Muscle of leg (tissue), 3 donors: ENCODE measurements at regions not wholly inside any gene's neighbourhood (a gene's known extent, or its start where the extent isn't known, plus 50 kb on each side); places are given as distances from the start of the nearest gene placed in this dataset.

Source experiments
- DNase-seq: peaks from one replicate; pipeline ENCODE4 v3.0.0; 2013
- H3K27ac ChIP-seq: one replicate; pipeline ENCODE4 v1.5.1; 2013; ENCODE audit warnings: mild to moderate bottlenecking, low read length, control low read depth
- H3K27me3 ChIP-seq: one replicate; pipeline ENCODE4 v1.6.1; 2013; ENCODE audit warnings: low read length; ENCODE audit not compliant: control insufficient read depth, insufficient read depth
- H3K36me3 ChIP-seq: one replicate; pipeline ENCODE4 v1.6.1; 2013; ENCODE audit warnings: low read length; ENCODE audit not compliant: control insufficient read depth, insufficient read depth
- H3K4me1 ChIP-seq: one replicate; pipeline ENCODE4 v1.6.1; 2013; ENCODE audit warnings: low read length; ENCODE audit not compliant: control insufficient read depth, insufficient read depth
- H3K4me3 ChIP-seq: one replicate; pipeline ENCODE4 v1.5.1; 2013; ENCODE audit warnings: low read length, control low read depth
- H3K9me3 ChIP-seq: replicated peaks from 2 replicates; pipeline ENCODE4 v1.6.1; 2013; ENCODE audit warnings: low read depth, low read length; ENCODE audit not compliant: control insufficient read depth
- WGBS: methylation state at CpG from one replicate; pipeline ENCODE4 v1.1.5; 2013; ENCODE audit warnings: missing lambda C conversion rate; ENCODE audit not compliant: insufficient coverage; 5-methylcytosine and 5-hydroxymethylcytosine counted together

DNA sequence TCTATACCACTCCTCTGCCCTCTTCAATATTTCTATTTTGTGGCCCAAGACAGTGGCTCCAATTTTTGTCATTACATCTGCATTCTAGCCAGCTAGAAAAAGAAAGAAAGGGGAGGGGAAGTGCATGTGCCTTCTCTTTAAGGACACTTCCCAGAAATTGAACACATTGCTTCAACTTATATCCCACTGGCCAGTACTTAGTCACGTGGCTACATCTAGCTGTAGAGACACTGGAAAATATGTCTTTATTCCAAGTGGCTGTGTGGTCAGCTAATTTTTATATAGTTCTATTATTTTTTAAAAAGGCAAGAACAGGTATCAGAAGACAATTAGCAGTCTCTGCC, 200.4 kb downstream of the SNX19 start:
- no peaks in the 10 kb centered on the region for H3K9me3 ChIP-seq
- peak; percentile 78 for DNase-seq
- H3K4me3 ChIP-seq: no peak overlapping the region
- no CpG with 5 or more reads among the region's 1 CpG for WGBS
- H3K36me3 ChIP-seq: no peaks in the 10 kb centered on the region
- H3K27me3 ChIP-seq: no peaks in the 10 kb centered on the region
- H3K4me1 ChIP-seq: peaks cover 45% of the 10 kb centered on the region
- no peak overlapping the region for H3K27ac ChIP-seq

DNA sequence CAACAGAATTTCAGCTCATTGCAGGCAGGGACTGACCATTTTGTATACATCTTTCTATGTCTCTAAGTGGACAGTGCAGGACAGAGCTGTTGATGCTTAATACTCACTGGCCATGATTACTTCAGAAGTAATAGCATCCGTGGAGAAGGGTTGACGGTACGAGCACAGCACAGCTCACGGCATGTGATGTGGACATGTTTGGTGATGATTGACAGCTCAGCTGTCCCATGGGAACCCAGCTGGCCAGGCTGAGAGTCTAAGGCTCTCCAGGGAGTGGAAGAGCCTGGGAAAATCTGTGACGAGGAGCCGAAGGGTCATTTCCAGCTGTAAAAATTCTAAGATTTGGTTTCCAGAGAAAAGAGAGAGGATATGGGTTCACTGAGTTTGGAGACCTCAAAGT, 198.2 kb downstream of the SNX19 start:
- 44% methylated on average over 6 of the region's 6 CpGs for WGBS
- Histone ChIP-seq H3K4me3 (no peak overlapping the region), H3K9me3 (no peaks in the 10 kb centered on the region), H3K4me1 (peaks cover 53% of the 10 kb centered on the region), H3K27ac (peak overlapping the region; percentile 52), H3K27me3 (no peaks in the 10 kb centered on the region), H3K36me3 (no peaks in the 10 kb centered on the region)
- peak; percentile 57 for DNase-seq

DNA sequence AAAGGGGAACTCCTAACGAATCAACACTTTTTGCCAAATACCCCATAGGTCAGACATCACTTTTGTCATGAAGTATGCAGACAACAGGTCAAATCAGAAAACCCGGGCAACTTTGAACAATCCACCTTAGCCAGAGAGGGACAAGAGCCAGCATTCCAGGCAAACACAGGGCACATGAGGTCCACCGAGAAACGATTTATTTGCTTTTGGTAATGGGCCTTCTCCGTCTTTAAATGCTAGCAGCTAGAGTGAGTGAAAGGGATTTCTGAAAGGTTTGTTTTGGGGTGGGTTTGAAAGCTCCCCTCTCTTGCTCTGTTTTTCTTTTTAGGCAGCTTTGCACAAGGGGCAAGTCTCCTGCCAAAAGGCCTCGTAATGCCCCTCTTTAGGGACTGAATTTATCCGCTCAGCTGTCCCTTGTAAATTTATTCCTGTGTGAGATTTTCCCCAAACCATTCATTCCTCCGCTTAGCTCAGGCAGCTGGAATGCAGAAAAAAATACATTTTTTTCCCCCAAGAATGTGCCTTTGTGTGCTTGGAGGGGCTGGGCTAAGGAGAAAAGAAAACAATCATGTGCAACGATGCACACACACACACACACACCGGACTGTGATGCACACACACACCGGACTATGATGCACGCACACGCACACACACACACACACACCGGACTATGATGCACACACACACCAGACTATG, 196.9 kb downstream of the SNX19 start:
- peak; percentile 83 for DNase-seq
- Histone ChIP-seq H3K27me3 (no peaks in the 10 kb centered on the region), H3K9me3 (no peaks in the 10 kb centered on the region), H3K4me1 (peaks cover 60% of the 10 kb centered on the region), H3K27ac (peak overlapping the region; percentile 83), H3K36me3 (no peaks in the 10 kb centered on the region), H3K4me3 (no peak overlapping the region)
- 23% methylated on average over 5 of the region's 14 CpGs for WGBS

DNA sequence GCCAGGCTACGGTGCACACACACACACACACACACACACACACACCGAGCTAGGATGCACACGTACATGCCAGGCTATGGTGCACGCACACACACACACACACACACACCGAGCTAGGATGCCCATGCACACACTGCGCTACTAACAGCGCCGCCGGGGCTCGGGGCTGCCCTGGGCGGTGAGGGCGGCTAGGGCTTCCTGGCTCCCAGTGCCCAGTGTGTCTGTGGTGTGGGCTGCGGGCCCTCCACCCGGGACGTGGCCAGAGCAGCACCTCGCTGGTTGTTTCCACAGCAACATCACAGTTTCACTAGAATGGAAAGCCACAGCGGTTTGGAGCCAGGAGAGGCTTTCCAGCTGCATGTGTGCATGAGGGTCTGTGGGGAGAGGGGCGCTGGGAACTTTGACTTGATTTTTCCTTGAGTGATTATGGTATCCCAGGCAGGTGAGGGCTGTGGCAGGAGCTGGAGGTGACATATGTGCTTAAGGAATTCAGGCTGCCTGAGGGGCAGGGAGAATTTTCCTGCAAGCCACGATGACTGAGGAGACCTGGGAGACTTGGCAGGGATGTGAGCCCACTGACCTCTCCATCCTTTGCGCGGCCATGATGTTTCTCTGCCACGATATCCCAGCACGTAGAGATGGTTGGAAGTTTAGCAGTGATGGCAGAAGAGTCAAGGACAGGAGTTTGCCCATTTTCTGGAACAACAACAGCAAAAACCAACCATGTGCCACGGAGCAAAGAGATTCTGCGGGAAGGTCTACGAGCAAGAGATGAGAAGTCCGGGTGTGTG, 195.9 kb downstream of the SNX19 start:
- DNase-seq: peak; percentile 59
- no peaks in the 10 kb centered on the region for H3K9me3 ChIP-seq
- H3K27me3 ChIP-seq: no peaks in the 10 kb centered on the region
- no peak overlapping the region for H3K4me3 ChIP-seq
- no peaks in the 10 kb centered on the region for H3K36me3 ChIP-seq
- H3K27ac ChIP-seq: peak overlapping the region; percentile 83
- WGBS: 71% methylated on average over 8 of the region's 27 CpGs
- peaks cover 65% of the 10 kb centered on the region for H3K4me1 ChIP-seq

GRCh38 chr11:130721023-130721681, 195.1 kb downstream of the SNX19 start:
- Histone ChIP-seq H3K27me3 (no peaks in the 10 kb centered on the region), H3K36me3 (no peaks in the 10 kb centered on the region), H3K9me3 (no peaks in the 10 kb centered on the region), H3K27ac (peak overlapping the region; percentile 83), H3K4me3 (no peak overlapping the region), H3K4me1 (peaks cover 71% of the 10 kb centered on the region)
- DNase-seq: peak; percentile 72
- 100% methylated on average over 1 of the region's 5 CpGs for WGBS

DNA sequence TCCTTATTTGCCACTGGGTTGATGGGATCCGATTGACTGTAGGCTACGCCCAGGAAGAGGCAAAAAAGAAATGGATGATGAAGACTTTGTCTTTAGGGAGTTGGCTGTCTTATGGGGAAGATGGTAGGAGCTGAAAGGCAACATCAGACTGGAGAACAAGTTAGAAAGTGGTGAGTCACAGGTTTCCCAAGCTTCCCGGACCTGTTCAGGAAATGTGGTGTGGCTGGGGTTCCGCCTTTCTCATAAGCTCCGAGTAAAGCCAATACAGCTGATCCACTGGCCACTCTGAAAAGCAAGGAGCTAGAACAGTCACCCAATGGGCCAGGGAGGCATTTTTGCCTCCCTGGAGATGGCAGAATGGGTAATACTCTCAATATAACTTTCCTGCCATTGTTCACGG, 194.5 kb downstream of the SNX19 start:
- H3K27ac ChIP-seq: no peak overlapping the region
- H3K4me3 ChIP-seq: no peak overlapping the region
- no peaks in the 10 kb centered on the region for H3K27me3 ChIP-seq
- H3K4me1 ChIP-seq: peaks cover 77% of the 10 kb centered on the region
- DNase-seq: no peak
- H3K36me3 ChIP-seq: no peaks in the 10 kb centered on the region
- no peaks in the 10 kb centered on the region for H3K9me3 ChIP-seq
- 73% methylated on average over 5 of the region's 6 CpGs for WGBS

- Histone ChIP-seq H3K36me3 (no peaks in the 10 kb centered on the region), H3K27me3 (no peaks in the 10 kb centered on the region), H3K9me3 (no peaks in the 10 kb centered on the region), H3K27ac (no peak overlapping the region), H3K4me1 (peaks cover 83% of the 10 kb centered on the region), H3K4me3 (no peak overlapping the region)
- DNase-seq: no peak
- 77% methylated on average over 2 of the region's 4 CpGs for WGBS
Measured at GRCh38 chr11:130722401-130722800, 193.9 kb downstream of the SNX19 start.

DNA sequence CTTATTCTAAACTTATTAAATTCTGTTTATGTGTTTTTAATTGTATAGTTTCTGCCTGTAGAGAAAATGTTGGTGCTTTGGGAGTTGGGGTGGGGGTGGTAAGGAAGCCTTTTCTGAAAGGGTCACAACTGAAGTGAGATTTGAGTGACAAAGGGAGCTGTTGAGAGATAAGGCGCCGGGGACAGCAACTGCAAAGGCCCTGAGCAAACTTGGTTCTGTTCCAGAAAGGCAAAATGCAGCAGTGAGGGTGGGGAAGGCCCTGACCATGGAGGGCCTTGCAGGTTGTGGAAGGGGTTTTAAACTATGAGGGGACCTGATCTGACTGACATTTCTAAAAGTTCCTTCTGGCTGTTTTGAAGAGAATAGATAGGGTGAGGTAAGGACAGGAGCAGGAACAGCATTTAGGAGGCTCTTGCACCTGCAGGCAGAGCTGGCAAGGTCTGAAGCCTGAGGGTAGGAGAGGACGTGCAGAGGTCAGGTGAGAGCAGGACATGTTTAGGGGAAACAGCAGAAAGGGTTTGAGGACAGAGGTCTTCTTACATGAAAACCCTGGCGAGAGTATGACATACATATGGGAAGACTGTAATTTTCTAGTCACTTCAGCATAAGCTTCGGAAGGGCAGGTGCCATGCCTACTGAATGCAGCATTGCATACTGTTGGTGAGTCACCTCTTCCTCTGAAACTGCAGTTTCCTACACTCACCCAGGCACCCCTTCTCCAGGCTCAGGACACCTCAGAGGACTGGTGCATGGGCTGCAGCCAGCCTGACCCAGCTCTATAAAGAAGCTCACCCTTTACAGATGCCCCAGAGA, 190.7 kb downstream of the SNX19 start:
- H3K4me3 ChIP-seq: no peak overlapping the region
- H3K9me3 ChIP-seq: peaks cover 8% of the 10 kb centered on the region
- no peaks in the 10 kb centered on the region for H3K36me3 ChIP-seq
- H3K4me1 ChIP-seq: peaks cover 65% of the 10 kb centered on the region
- H3K27me3 ChIP-seq: no peaks in the 10 kb centered on the region
- peak; percentile 52 for DNase-seq
- WGBS: 56% methylated on average over 5 of the region's 5 CpGs
- peak overlapping the region; percentile 91 for H3K27ac ChIP-seq

DNA sequence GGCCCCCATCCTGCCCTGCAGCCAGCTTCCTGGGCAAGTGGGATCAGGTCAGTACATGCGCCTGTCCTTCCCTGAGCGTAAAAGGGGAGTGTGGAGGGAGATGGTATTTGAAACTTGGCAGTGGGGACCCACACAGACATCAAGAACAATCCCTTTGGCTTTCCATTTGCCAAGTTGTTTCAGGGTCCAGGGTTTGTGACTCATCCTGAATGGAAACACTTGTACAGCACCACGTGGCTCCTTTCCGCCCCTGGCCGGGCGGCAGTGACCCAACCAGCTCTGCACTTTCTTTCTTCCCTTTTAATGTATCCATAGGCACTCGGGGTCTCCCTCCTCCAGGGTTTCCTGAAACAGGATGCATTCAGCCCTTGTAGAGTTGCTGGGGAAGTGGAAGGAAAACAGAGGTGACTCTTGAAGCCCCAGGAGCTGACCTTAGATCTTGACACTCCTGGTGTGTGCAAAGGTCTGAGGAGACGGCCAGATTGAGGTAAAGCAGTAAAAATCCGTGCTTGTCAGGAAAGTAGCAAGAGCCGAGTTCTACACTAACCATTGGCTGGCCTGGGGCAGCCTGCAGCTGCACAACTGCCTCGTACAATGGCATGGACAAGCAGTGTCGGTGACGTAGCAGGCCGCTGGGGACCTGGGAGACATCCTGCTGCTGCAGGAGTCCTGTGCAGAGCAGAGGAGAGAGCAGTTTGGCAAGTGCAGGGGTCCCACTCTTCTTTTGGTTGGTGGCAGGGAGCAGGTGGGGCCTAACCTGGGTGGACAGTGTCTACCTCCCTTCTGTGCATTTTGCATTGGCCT, 189.8 kb downstream of the SNX19 start:
- H3K36me3 ChIP-seq: no peaks in the 10 kb centered on the region
- H3K27ac ChIP-seq: peak overlapping the region; percentile 91
- H3K4me1 ChIP-seq: peaks cover 59% of the 10 kb centered on the region
- peaks cover 8% of the 10 kb centered on the region for H3K9me3 ChIP-seq
- H3K4me3 ChIP-seq: no peak overlapping the region
- WGBS: 24% methylated on average over 7 of the region's 14 CpGs
- DNase-seq: peak; percentile 97
- H3K27me3 ChIP-seq: no peaks in the 10 kb centered on the region
